Nephron progenitor cell (in vitro differentiated cells): ENCODE measurements at regions not wholly inside any gene's neighbourhood (a gene's known extent, or its start where the extent isn't known, plus 50 kb on each side); places are given as distances from the start of the nearest gene placed in this dataset.

Experiments
- DNase-seq: peaks from one replicate; pipeline ENCODE4 v3.0.0; 2021
- H3K27ac Mint-ChIP-seq: 2 replicates; pipeline ENCODE4 v1.8.0; 2021; ENCODE audit warnings: mild to moderate bottlenecking, moderate library complexity, mixed read lengths
- H3K27me3 Mint-ChIP-seq: 2 replicates; pipeline ENCODE4 v1.8.0; 2021; ENCODE audit warnings: mild to moderate bottlenecking, low read depth, mixed read lengths; ENCODE audit not compliant: poor library complexity
- H3K36me3 Mint-ChIP-seq: 2 replicates; pipeline ENCODE4 v1.8.0; 2021; ENCODE audit warnings: low read depth, mixed read lengths
- H3K4me1 Mint-ChIP-seq: 2 replicates; pipeline ENCODE4 v1.8.0; 2021; ENCODE audit warnings: mixed read lengths
- H3K4me3 Mint-ChIP-seq: 2 replicates; pipeline ENCODE4 v1.8.0; 2021; ENCODE audit warnings: mild to moderate bottlenecking, moderate library complexity, mixed read lengths
- H3K9me3 Mint-ChIP-seq: 2 replicates; pipeline ENCODE4 v1.8.0; 2021; ENCODE audit warnings: mild to moderate bottlenecking, moderate library complexity, mixed read lengths
- TF ChIP-seq, protein P1 (sequence below): fragments of 200-600 bp; sonication (generic); IDR thresholded peaks from 2 replicates; pipeline ENCODE4 v1.5.0; 2021; ENCODE audit warnings: antibody characterized with exemption

- Mint-ChIP-seq H3K4me1 (peaks cover 11% of the 10 kb centered on the region), H3K36me3 (no peaks in the 10 kb centered on the region), H3K4me3 (no peak overlapping the region), H3K9me3 (peaks cover 4% of the 10 kb centered on the region), H3K27me3 (peaks cover 2% of the 10 kb centered on the region), H3K27ac (no peak overlapping the region)
- DNase-seq: no peak
- TF ChIP-seq, protein P1, sequence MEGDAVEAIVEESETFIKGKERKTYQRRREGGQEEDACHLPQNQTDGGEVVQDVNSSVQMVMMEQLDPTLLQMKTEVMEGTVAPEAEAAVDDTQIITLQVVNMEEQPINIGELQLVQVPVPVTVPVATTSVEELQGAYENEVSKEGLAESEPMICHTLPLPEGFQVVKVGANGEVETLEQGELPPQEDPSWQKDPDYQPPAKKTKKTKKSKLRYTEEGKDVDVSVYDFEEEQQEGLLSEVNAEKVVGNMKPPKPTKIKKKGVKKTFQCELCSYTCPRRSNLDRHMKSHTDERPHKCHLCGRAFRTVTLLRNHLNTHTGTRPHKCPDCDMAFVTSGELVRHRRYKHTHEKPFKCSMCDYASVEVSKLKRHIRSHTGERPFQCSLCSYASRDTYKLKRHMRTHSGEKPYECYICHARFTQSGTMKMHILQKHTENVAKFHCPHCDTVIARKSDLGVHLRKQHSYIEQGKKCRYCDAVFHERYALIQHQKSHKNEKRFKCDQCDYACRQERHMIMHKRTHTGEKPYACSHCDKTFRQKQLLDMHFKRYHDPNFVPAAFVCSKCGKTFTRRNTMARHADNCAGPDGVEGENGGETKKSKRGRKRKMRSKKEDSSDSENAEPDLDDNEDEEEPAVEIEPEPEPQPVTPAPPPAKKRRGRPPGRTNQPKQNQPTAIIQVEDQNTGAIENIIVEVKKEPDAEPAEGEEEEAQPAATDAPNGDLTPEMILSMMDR: no peak
Measured at GRCh38 chr5:61884252-61884855, 421.7 kb upstream of the KIF2A start.

- Mint-ChIP-seq H3K4me3 (no peak overlapping the region), H3K9me3 (peaks cover 15% of the 10 kb centered on the region), H3K36me3 (no peaks in the 10 kb centered on the region), H3K4me1 (peaks cover 11% of the 10 kb centered on the region), H3K27me3 (peaks cover 3% of the 10 kb centered on the region), H3K27ac (no peak overlapping the region)
- TF ChIP-seq, protein P1: no peak
- no peak for DNase-seq
Measured at GRCh38 chr5:61886214-61886613, 419.8 kb upstream of the KIF2A start.

- peaks cover 23% of the 10 kb centered on the region for H3K9me3 Mint-ChIP-seq
- no peak overlapping the region for H3K27ac Mint-ChIP-seq
- no peak for DNase-seq
- peaks cover 3% of the 10 kb centered on the region for H3K27me3 Mint-ChIP-seq
- peaks cover 11% of the 10 kb centered on the region for H3K4me1 Mint-ChIP-seq
- no peaks in the 10 kb centered on the region for H3K36me3 Mint-ChIP-seq
- TF ChIP-seq, protein P1: no peak
- no peak overlapping the region for H3K4me3 Mint-ChIP-seq
Measured at GRCh38 chr5:61887271-61887670, 418.7 kb upstream of the KIF2A start.

- Mint-ChIP-seq H3K27me3 (peaks cover 6% of the 10 kb centered on the region), H3K36me3 (no peaks in the 10 kb centered on the region), H3K9me3 (peaks cover 50% of the 10 kb centered on the region), H3K4me1 (no peaks in the 10 kb centered on the region), H3K4me3 (no peak overlapping the region), H3K27ac (no peak overlapping the region)
- TF ChIP-seq, protein P1: no peak
- no peak for DNase-seq
Measured at GRCh38 chr5:61894046-61894445, 412.0 kb upstream of the KIF2A start.

DNA sequence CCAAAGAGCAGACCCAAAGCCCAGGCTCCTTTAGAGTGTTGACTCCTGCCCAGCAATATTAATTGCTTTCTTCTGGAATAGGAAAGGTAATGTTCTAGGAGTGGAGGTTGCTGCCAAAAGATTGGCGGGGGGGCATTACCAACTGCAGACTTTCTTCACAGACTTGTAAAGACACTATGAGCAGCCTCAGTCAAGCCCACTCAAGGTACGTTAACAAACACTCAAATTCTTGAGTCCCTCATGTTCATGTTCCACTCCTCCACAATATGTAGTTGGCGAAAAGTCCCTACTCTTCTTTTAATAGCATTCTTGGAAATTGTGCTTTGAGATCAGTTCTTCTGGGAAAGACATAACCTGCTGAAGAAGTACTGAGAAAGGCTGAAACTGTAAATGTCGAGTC lies 409.2 kb upstream of the KIF2A start:
- peaks cover 30% of the 10 kb centered on the region for H3K9me3 Mint-ChIP-seq
- no peaks in the 10 kb centered on the region for H3K36me3 Mint-ChIP-seq
- TF ChIP-seq, protein P1: no peak
- H3K4me1 Mint-ChIP-seq: no peaks in the 10 kb centered on the region
- H3K27ac Mint-ChIP-seq: no peak overlapping the region
- H3K4me3 Mint-ChIP-seq: no peak overlapping the region
- no peak for DNase-seq
- H3K27me3 Mint-ChIP-seq: peaks cover 9% of the 10 kb centered on the region

- H3K27me3 Mint-ChIP-seq: peaks cover 9% of the 10 kb centered on the region
- H3K36me3 Mint-ChIP-seq: no peaks in the 10 kb centered on the region
- H3K4me3 Mint-ChIP-seq: no peak overlapping the region
- no peak overlapping the region for H3K27ac Mint-ChIP-seq
- peaks cover 28% of the 10 kb centered on the region for H3K9me3 Mint-ChIP-seq
- no peaks in the 10 kb centered on the region for H3K4me1 Mint-ChIP-seq
- TF ChIP-seq, protein P1: no peak
- DNase-seq: no peak
Measured at GRCh38 chr5:61897251-61897650, 408.8 kb upstream of the KIF2A start.
